ENCODE measurements at regions not wholly inside any gene's neighbourhood (a gene's known extent, or its start where the extent isn't known, plus 50 kb on each side); places are given as distances from the start of the nearest gene placed in this dataset.

DNA sequence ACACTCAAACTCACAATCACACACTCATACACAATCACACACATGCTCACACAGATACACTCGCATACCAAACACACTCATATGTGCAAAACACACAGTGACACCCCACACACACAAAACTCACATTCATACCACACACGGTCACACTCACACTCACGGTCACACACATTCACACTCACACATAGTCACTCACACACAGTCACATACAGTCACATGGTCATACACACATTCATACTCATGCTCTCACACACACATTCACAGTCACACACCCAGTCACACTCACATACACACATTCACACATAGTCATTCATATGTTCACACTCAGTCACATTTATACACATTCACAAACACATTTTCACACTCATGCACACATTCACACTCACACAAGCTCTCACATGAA lies 296.0 kb upstream of the RNF32 start:
- TF ChIP-seq, protein P1, sequence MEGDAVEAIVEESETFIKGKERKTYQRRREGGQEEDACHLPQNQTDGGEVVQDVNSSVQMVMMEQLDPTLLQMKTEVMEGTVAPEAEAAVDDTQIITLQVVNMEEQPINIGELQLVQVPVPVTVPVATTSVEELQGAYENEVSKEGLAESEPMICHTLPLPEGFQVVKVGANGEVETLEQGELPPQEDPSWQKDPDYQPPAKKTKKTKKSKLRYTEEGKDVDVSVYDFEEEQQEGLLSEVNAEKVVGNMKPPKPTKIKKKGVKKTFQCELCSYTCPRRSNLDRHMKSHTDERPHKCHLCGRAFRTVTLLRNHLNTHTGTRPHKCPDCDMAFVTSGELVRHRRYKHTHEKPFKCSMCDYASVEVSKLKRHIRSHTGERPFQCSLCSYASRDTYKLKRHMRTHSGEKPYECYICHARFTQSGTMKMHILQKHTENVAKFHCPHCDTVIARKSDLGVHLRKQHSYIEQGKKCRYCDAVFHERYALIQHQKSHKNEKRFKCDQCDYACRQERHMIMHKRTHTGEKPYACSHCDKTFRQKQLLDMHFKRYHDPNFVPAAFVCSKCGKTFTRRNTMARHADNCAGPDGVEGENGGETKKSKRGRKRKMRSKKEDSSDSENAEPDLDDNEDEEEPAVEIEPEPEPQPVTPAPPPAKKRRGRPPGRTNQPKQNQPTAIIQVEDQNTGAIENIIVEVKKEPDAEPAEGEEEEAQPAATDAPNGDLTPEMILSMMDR (IDR thresholded peaks at IDR 0.05; ENCODE audit: insufficient read depth in 1 of 2, low read depth in 1 of 2, low read length in 1 of 2, severe bottlenecking in 1 of 2, unreplicated experiment in 1 of 2), result no peak
- Histone ChIP-seq H3K27me3 (replicated peaks; ENCODE audit: control insufficient read depth, insufficient read depth, low read length) (no peaks in the 10 kb centered on the region), H3K36me3 (ENCODE audit: control insufficient read depth, insufficient read depth, low read length) (no peaks in the 10 kb centered on the region), H3K4me1 (no peaks in the 10 kb centered on the region), H3K4me3 (ENCODE audit: low read depth, low read length) (no peak overlapping the region), H3K9me3 (peaks cover 7% of the 10 kb centered on the region; the same call in 1 of the 2 replicates)
- no peaks in the 10 kb centered on the region for H3K4me1 Mint-ChIP-seq (ENCODE audit: low read depth, unreplicated experiment)
- no peak overlapping the region for H3K27ac Mint-ChIP-seq (ENCODE audit: unreplicated experiment)
- no peaks in the 10 kb centered on the region for H3K36me3 Mint-ChIP-seq (ENCODE audit: insufficient read depth, unreplicated experiment)
- no peaks in the 10 kb centered on the region for H3K27me3 Mint-ChIP-seq (ENCODE audit: insufficient read depth, unreplicated experiment)
- no peak for DNase-seq
- POLR2A ChIA-PET, result no interaction called here
- intact Hi-C loops (cut with micrococcal nuclease; ENCODE audit: unreplicated experiment), result no loop called here
- no peak overlapping the region for H3K4me3 Mint-ChIP-seq (ENCODE audit: unreplicated experiment)
- CTCF ChIA-PET, result no interaction called here
- BruUV-seq (replicated peaks), result no TSS peak
- H3K9me3 Mint-ChIP-seq (ENCODE audit: unreplicated experiment), result no peaks in the 10 kb centered on the region

DNA sequence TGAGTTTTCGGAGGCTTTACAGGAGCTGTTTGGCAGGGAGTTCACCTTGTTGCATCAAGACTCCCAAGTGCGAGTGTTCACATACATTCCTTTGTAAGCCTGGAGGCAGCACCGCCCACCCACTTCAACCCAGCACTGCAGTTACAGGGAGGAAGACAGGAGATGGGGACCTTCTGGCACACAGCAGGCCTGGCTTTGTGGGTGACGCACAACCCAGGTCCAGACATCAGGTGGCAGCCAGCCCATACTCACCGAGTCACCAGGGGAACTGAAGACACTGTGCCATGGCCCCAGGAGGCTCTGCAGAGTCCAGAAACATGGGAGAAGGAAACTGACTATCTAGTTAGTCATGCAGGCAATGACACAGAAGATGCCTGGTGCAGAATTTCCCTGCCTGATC lies 305.9 kb upstream of the RNF32 start:
- Histone ChIP-seq H3K4me3 (ENCODE audit: low read depth, low read length) (no peak overlapping the region), H3K27me3 (replicated peaks; ENCODE audit: control insufficient read depth, insufficient read depth, low read length) (no peaks in the 10 kb centered on the region), H3K9me3 (no peaks in the 10 kb centered on the region; the same call in 1 of the 2 replicates), H3K4me1 (no peaks in the 10 kb centered on the region), H3K36me3 (ENCODE audit: control insufficient read depth, insufficient read depth, low read length) (no peaks in the 10 kb centered on the region)
- Mint-ChIP-seq H3K27me3 (ENCODE audit: insufficient read depth, unreplicated experiment) (peaks cover 5% of the 10 kb centered on the region), H3K27ac (ENCODE audit: unreplicated experiment) (no peak overlapping the region), H3K9me3 (ENCODE audit: unreplicated experiment) (peaks cover 10% of the 10 kb centered on the region), H3K4me1 (ENCODE audit: low read depth, unreplicated experiment) (no peaks in the 10 kb centered on the region), H3K36me3 (ENCODE audit: insufficient read depth, unreplicated experiment) (no peaks in the 10 kb centered on the region), H3K4me3 (ENCODE audit: unreplicated experiment) (no peak overlapping the region)
- BruUV-seq (replicated peaks), result no TSS peak
- intact Hi-C loops (cut with micrococcal nuclease; ENCODE audit: unreplicated experiment), result no loop called here
- DNase-seq, result no peak
- ChIA-PET POLR2A (no interaction called here), CTCF (no interaction called here)
- TF ChIP-seq, protein P1 (IDR thresholded peaks at IDR 0.05; ENCODE audit: insufficient read depth in 1 of 2, low read depth in 1 of 2, low read length in 1 of 2, severe bottlenecking in 1 of 2, unreplicated experiment in 1 of 2), result no peak

DNA sequence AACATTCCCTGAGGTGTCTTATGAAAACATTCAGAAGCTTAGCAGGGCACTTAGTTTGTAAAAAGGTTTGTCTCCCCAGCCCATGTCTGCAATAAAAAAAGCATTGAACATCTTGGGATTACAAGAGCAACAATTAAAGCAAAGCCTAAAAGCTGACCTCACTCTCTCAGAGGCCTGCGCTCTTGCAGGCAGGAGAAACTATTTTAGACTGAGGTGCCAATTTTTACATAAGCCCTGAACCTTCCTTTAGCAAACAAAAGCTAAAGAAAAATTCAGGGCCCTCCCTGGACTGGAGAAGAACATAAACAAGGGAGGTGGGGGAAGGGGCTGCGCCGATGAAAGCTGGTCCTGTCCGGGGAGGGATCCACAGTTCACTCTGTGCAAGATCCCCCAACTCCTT lies 312.7 kb upstream of the RNF32 start:
- Histone ChIP-seq H3K9me3 (no peaks in the 10 kb centered on the region; the same call in 1 of the 2 replicates), H3K4me1 (no peaks in the 10 kb centered on the region), H3K36me3 (ENCODE audit: control insufficient read depth, insufficient read depth, low read length) (no peaks in the 10 kb centered on the region), H3K27me3 (replicated peaks; ENCODE audit: control insufficient read depth, insufficient read depth, low read length) (no peaks in the 10 kb centered on the region), H3K4me3 (ENCODE audit: low read depth, low read length) (no peak overlapping the region)
- no peaks in the 10 kb centered on the region for H3K4me1 Mint-ChIP-seq (ENCODE audit: low read depth, unreplicated experiment)
- POLR2A ChIA-PET, result no interaction called here
- H3K9me3 Mint-ChIP-seq (ENCODE audit: unreplicated experiment), result peaks cover 10% of the 10 kb centered on the region
- no TSS peak for BruUV-seq (replicated peaks)
- DNase-seq, result no peak
- CTCF ChIA-PET, result no interaction called here
- no peaks in the 10 kb centered on the region for H3K36me3 Mint-ChIP-seq (ENCODE audit: insufficient read depth, unreplicated experiment)
- TF ChIP-seq, protein P1 (IDR thresholded peaks at IDR 0.05; ENCODE audit: insufficient read depth in 1 of 2, low read depth in 1 of 2, low read length in 1 of 2, severe bottlenecking in 1 of 2, unreplicated experiment in 1 of 2), result no peak
- H3K27ac Mint-ChIP-seq (ENCODE audit: unreplicated experiment), result no peak overlapping the region
- intact Hi-C loops (cut with micrococcal nuclease; ENCODE audit: unreplicated experiment), result no loop called here
- H3K4me3 Mint-ChIP-seq (ENCODE audit: unreplicated experiment), result no peak overlapping the region
- no peaks in the 10 kb centered on the region for H3K27me3 Mint-ChIP-seq (ENCODE audit: insufficient read depth, unreplicated experiment)
